ENCODE measurements at regions not wholly inside any gene's neighbourhood (a gene's known extent, or its start where the extent isn't known, plus 50 kb on each side); places are given as distances from the start of the nearest gene placed in this dataset.

DNA sequence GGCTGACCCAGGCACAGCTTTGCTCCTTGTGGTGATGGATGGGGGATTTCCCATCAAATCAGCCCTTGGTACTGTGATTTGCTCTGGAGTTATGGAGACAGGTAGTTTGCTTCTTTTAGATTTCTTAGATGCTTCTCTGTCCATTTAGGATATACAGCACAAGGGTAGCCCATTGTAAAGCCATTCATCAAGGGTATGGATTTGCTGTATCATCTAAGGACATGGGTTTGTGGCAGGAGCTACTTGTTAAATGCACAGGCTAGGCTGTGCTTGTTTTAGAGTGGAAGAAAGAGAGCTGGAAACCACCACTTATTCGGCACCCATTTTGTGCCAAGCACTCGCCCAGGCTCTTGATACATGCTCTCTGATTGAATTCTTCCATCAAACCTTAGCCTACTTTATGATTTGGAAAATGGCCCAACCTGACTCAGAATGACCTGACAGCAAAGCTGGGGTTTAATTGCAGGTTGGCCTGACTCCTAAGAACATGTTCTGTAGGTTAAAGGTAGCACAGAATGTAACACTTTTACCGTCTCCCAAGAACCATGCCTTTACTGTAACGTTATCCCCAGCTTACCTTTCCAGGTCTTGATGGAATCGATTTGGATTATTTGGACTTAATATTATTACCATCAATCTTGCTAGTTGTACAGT is 168.0 kb downstream of the SNX10 start:
- no peak overlapping the region for H3K27ac ChIP-seq (ENCODE audit: low read length)
- no peaks in the 10 kb centered on the region for H3K9me3 ChIP-seq (ENCODE audit: control insufficient read depth in 1 of 2, low read length in 2 of 2)
- H3K4me1 ChIP-seq (ENCODE audit: control insufficient read depth in 1 of 2, insufficient read depth in 2 of 2, low read length in 2 of 2), result peaks cover 0 to 21% of the 10 kb centered on the region in 2 donors
- H3K27me3 ChIP-seq (ENCODE audit: low read depth, low read length), result no peaks in the 10 kb centered on the region
- no peaks in the 10 kb centered on the region for H3K36me3 ChIP-seq (ENCODE audit: control insufficient read depth in 1 of 2, insufficient read depth in 2 of 2, low read length in 2 of 2)
- no peak overlapping the region for H3K4me3 ChIP-seq (ENCODE audit: low read depth in 1 of 2, low read length in 2 of 2)

DNA sequence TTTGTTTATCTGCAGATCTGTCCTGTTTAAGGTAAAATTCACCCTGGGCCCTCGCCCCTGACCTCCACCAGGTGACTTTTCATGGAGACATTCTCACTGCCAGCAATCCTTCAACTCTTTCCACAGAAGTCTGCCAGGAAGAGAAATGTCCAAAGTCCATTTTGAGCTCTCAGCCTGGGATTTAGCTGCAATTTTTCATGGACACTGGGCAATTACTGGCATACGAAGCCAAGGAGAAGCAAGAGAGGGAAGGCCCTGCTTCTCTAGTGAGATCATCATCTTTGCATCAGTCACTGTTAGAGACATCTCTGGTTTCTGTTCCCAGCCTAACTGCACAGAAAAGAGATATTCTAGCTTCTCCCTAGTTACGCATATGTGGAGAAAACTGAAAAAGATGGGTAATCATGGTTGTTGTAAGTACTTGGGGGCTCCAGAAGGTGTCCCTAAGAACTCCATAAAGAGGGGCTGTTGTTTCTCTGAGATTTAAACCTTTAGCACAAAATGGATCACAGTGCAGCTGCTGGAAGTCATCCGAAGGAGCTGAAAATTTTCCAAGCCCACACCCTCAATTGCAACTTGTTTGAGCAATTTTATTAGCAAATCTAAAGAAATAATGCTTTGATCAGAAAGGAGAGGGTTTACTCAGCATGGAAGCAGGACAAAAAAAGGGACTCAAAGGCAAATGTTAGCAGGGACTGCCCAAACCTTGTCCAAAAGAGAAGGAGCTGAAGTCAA is 168.9 kb downstream of the SNX10 start:
- Histone ChIP-seq H3K36me3 (ENCODE audit: control insufficient read depth in 1 of 2, insufficient read depth in 2 of 2, low read length in 2 of 2) (no peaks in the 10 kb centered on the region), H3K27me3 (ENCODE audit: low read depth, low read length) (no peaks in the 10 kb centered on the region), H3K9me3 (ENCODE audit: control insufficient read depth in 1 of 2, low read length in 2 of 2) (no peaks in the 10 kb centered on the region), H3K4me3 (ENCODE audit: low read depth in 1 of 2, low read length in 2 of 2) (no peak overlapping the region), H3K27ac (ENCODE audit: low read length) (no peak overlapping the region), H3K4me1 (ENCODE audit: control insufficient read depth in 1 of 2, insufficient read depth in 2 of 2, low read length in 2 of 2) (peaks cover 0 to 21% of the 10 kb centered on the region in 2 donors)

DNA sequence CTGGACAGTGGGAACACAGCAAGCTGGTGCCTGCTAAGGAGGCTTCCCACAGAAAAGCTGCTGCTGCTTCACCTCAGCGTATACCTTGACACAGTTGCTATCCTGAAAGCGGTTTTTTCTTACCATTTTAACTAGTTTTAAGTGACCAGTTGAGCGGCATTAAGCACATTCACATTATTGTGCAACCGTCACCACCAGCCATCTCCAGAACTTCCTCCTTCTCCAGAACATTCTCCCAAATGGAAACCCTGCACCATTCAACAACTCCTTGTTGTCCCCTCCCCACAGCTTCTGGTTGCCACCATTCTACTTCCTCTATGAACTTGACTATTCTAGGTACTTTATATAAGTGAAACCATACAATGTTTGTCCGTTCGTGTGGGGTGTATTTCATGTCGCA is 169.9 kb downstream of the SNX10 start:
- Histone ChIP-seq H3K27ac (ENCODE audit: low read length) (no peak overlapping the region), H3K27me3 (ENCODE audit: low read depth, low read length) (no peaks in the 10 kb centered on the region), H3K9me3 (ENCODE audit: control insufficient read depth in 1 of 2, low read length in 2 of 2) (no peaks in the 10 kb centered on the region), H3K36me3 (ENCODE audit: control insufficient read depth in 1 of 2, insufficient read depth in 2 of 2, low read length in 2 of 2) (no peaks in the 10 kb centered on the region), H3K4me1 (ENCODE audit: control insufficient read depth in 1 of 2, insufficient read depth in 2 of 2, low read length in 2 of 2) (peaks cover 0 to 21% of the 10 kb centered on the region in 2 donors), H3K4me3 (ENCODE audit: low read depth in 1 of 2, low read length in 2 of 2) (no peak overlapping the region)

DNA sequence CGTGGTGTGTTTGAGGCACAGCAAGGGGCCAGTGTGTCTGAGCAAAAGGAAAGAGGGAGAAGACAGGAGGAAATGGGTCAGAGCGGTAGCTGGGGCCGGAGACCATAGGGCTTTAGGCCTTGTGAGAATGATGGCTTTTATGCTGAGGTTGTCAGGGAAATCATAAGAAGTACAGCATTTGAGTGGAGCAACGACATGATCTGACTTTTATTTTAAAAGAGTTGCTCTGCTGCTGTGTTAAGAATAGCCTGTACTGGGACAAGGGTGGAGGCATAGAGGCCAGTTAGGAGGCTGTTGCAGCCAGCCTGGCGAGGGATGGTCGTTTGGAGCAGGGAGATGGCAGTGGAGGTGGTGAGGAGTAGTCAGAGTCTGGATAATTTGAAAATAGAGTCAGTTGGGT is 174.3 kb downstream of the SNX10 start:
- Histone ChIP-seq H3K9me3 (ENCODE audit: control insufficient read depth in 1 of 2, low read length in 2 of 2) (no peaks in the 10 kb centered on the region), H3K27me3 (ENCODE audit: low read depth, low read length) (no peaks in the 10 kb centered on the region), H3K4me1 (ENCODE audit: control insufficient read depth in 1 of 2, insufficient read depth in 2 of 2, low read length in 2 of 2) (peaks cover 0 to under 1% of the 10 kb centered on the region in 2 donors), H3K4me3 (ENCODE audit: low read depth in 1 of 2, low read length in 2 of 2) (no peak overlapping the region), H3K36me3 (ENCODE audit: control insufficient read depth in 1 of 2, insufficient read depth in 2 of 2, low read length in 2 of 2) (no peaks in the 10 kb centered on the region), H3K27ac (ENCODE audit: low read length) (no peak overlapping the region)

DNA sequence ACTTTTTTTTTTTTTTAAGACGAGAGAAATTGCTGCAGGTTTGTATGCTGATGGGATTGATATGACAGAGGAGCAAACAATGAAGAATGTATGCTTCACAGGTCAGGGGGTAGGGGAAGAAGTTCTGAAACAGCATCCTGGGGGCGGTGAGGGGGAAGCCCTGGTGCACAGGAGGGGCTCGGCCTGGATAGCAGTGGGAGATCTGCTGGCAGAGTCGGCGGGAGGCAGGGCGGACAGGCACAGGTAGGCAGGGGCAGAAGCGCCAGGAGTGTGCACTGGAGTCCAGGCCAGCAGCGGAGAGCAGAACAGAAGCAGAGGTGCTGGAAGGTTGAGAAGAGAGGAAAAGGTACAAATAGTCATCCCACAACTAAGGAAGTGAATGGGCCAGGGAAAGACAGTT is 175.4 kb downstream of the SNX10 start:
- Histone ChIP-seq H3K36me3 (ENCODE audit: control insufficient read depth in 1 of 2, insufficient read depth in 2 of 2, low read length in 2 of 2) (no peaks in the 10 kb centered on the region), H3K4me3 (ENCODE audit: low read depth in 1 of 2, low read length in 2 of 2) (no peak overlapping the region), H3K27me3 (ENCODE audit: low read depth, low read length) (no peaks in the 10 kb centered on the region), H3K9me3 (ENCODE audit: control insufficient read depth in 1 of 2, low read length in 2 of 2) (no peaks in the 10 kb centered on the region), H3K27ac (ENCODE audit: low read length) (no peak overlapping the region), H3K4me1 (ENCODE audit: control insufficient read depth in 1 of 2, insufficient read depth in 2 of 2, low read length in 2 of 2) (no peaks in the 10 kb centered on the region)

DNA sequence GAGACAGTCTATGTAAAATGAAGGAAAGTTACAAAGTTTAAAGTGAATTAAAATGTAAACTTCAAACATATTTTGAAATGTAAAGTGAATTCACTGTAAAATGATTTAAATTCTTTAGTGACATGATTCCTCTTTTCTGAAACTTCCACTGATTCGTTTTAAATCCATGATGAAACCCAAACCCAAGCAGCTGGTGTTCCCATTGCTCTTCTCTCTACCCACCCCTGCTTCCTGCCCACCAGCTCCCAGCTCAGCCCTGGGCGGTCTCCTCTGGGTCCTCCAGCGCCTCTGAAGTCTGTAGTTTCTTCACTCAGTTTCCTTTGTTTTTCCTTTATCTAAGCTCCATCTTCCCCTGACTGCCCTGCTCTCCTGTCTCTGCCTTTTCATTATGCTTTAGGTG is 175.9 kb downstream of the SNX10 start:
- Histone ChIP-seq H3K4me1 (ENCODE audit: control insufficient read depth in 1 of 2, insufficient read depth in 2 of 2, low read length in 2 of 2) (no peaks in the 10 kb centered on the region), H3K4me3 (ENCODE audit: low read depth in 1 of 2, low read length in 2 of 2) (no peak overlapping the region), H3K27me3 (ENCODE audit: low read depth, low read length) (no peaks in the 10 kb centered on the region), H3K9me3 (ENCODE audit: control insufficient read depth in 1 of 2, low read length in 2 of 2) (no peaks in the 10 kb centered on the region), H3K36me3 (ENCODE audit: control insufficient read depth in 1 of 2, insufficient read depth in 2 of 2, low read length in 2 of 2) (no peaks in the 10 kb centered on the region), H3K27ac (ENCODE audit: low read length) (no peak overlapping the region)

DNA sequence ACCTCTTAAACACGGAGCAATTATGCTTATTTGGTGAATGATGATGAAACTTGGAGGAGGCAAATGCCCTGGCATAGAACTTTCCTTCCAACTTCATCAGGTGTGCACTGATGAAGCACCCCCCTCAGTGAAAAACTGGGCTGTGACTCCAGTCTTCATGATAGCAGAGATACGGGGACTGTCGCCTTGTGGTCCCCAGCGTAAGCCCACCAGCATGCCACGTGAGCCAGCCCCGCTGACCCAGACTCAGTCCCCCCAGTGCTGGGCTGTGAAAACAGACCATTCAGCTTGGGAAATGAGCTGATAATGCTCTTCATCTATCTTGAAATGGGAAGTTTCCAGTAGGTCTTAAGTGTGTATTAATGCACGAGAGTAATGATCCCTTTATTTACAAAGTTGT is 177.0 kb downstream of the SNX10 start:
- Histone ChIP-seq H3K27me3 (ENCODE audit: low read depth, low read length) (no peaks in the 10 kb centered on the region), H3K9me3 (ENCODE audit: control insufficient read depth in 1 of 2, low read length in 2 of 2) (no peaks in the 10 kb centered on the region), H3K4me1 (ENCODE audit: control insufficient read depth in 1 of 2, insufficient read depth in 2 of 2, low read length in 2 of 2) (no peaks in the 10 kb centered on the region), H3K4me3 (ENCODE audit: low read depth in 1 of 2, low read length in 2 of 2) (no peak overlapping the region), H3K27ac (ENCODE audit: low read length) (no peak overlapping the region), H3K36me3 (ENCODE audit: control insufficient read depth in 1 of 2, insufficient read depth in 2 of 2, low read length in 2 of 2) (no peaks in the 10 kb centered on the region)

DNA sequence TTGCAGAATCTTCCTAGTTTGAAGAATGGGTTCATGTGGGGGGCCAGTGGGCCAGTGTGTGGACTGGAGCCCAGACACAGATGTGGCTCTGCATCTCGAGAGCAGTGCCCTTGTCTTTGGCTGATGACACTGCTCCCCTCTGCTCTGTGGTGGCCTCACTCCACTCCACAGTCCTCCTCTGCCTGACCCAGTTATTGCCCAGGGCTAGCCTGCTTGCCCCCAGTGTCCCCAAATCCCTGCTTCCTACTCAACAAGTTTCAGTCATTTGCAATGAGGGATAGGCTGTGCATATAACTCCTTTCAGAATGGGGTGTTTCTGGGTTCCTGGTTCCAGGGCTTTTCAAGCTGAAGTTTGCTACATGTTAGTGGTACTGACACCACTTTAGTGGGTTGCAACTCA is 177.5 kb downstream of the SNX10 start:
- Histone ChIP-seq H3K27ac (ENCODE audit: low read length) (no peak overlapping the region), H3K36me3 (ENCODE audit: control insufficient read depth in 1 of 2, insufficient read depth in 2 of 2, low read length in 2 of 2) (no peaks in the 10 kb centered on the region), H3K4me3 (ENCODE audit: low read depth in 1 of 2, low read length in 2 of 2) (no peak overlapping the region)

DNA sequence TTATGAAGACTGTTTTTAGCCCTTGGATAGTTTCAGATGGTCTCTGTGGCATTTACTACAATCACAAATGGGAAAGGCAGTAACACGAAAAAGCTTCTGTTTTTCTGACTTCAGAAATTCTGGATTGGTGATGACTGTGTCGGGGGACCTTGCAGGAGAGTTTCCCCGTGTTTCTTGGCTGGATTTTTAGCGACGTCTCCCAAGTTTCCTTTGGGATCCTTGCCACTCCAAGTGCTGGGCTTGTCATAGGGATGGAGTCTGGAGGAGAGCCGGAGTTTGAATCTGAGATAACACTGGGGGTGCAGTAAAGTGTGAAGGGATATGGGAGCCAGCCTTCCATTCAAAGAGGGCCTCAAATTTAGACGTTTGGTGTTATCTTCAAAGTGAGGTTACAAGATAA is 179.0 kb downstream of the SNX10 start:
- Histone ChIP-seq H3K36me3 (ENCODE audit: control insufficient read depth in 1 of 2, insufficient read depth in 2 of 2, low read length in 2 of 2) (no peaks in the 10 kb centered on the region), H3K4me3 (ENCODE audit: low read depth in 1 of 2, low read length in 2 of 2) (no peak overlapping the region), H3K9me3 (ENCODE audit: control insufficient read depth in 1 of 2, low read length in 2 of 2) (no peaks in the 10 kb centered on the region), H3K27ac (ENCODE audit: low read length) (no peak overlapping the region), H3K4me1 (ENCODE audit: control insufficient read depth in 1 of 2, insufficient read depth in 2 of 2, low read length in 2 of 2) (no peaks in the 10 kb centered on the region), H3K27me3 (ENCODE audit: low read depth, low read length) (no peaks in the 10 kb centered on the region)

More for the DNA sequence above, 177.5 kb downstream of the SNX10 start:
- Histone ChIP-seq H3K9me3 (ENCODE audit: control insufficient read depth in 1 of 2, low read length in 2 of 2) (no peaks in the 10 kb centered on the region), H3K4me1 (ENCODE audit: control insufficient read depth in 1 of 2, insufficient read depth in 2 of 2, low read length in 2 of 2) (no peaks in the 10 kb centered on the region), H3K27me3 (ENCODE audit: low read depth, low read length) (no peaks in the 10 kb centered on the region)

DNA sequence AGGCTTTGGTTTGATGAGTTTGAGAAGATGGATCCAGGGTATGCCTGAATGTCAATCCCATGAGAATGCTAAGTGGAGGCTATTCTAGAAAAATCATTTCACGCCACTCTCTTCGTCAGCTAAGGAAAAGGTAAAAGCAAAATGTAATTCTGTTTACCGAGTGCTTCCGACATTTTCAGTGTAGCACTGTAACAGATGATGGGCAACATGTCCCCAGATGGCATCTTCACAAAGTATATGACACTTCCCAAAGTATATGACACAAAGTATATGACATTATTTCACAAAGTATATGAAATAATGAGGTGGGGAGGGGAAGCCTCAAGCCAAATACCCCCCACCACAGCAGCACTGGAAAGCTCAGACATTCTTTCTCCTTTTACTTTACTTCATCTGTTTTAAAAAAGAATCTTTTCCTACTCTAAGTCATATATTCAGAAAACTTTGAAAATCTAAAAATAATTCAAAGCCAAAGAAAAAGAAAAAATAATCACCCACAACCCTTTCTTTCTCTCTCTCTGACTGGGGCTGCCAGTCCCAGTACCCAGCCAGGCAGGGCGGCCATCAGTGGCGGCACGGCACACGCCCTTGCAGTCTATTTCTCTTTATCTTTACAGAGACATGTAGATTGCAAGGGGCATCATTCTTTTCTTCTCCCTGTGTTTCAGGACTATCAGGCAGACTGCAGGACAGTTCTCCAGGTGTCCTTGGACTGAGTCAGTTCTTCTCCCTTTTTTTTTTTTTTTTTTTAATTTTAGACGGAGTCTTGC is 179.8 kb downstream of the SNX10 start:
- H3K36me3 ChIP-seq (ENCODE audit: control insufficient read depth in 1 of 2, insufficient read depth in 2 of 2, low read length in 2 of 2), result no peaks in the 10 kb centered on the region
- H3K27ac ChIP-seq (ENCODE audit: low read length), result no peak overlapping the region
- no peaks in the 10 kb centered on the region for H3K9me3 ChIP-seq (ENCODE audit: control insufficient read depth in 1 of 2, low read length in 2 of 2)
- H3K27me3 ChIP-seq (ENCODE audit: low read depth, low read length), result no peaks in the 10 kb centered on the region
- no peaks in the 10 kb centered on the region for H3K4me1 ChIP-seq (ENCODE audit: control insufficient read depth in 1 of 2, insufficient read depth in 2 of 2, low read length in 2 of 2)
- H3K4me3 ChIP-seq (ENCODE audit: low read depth in 1 of 2, low read length in 2 of 2), result no peak overlapping the region

DNA sequence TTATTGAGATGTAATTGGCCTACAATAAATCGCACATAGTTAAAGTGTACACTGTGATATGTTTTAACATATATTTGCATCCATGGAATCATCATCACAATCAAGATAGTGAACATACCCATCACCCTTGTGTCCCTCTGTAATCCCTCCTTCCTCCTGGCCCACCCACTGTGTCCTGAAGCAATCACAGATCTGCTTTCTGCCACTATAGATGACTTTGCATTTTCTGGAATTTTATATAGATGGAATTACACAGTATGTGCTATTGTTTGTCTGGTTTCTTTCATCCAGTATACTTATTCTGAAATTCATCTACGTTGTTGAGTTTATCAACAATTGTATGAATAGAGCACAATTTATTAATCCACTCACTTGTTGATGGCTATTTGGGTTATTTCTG is 181.3 kb downstream of the SNX10 start:
- Histone ChIP-seq H3K9me3 (ENCODE audit: control insufficient read depth in 1 of 2, low read length in 2 of 2) (no peaks in the 10 kb centered on the region), H3K4me1 (ENCODE audit: control insufficient read depth in 1 of 2, insufficient read depth in 2 of 2, low read length in 2 of 2) (no peaks in the 10 kb centered on the region), H3K27me3 (ENCODE audit: low read depth, low read length) (no peaks in the 10 kb centered on the region), H3K27ac (ENCODE audit: low read length) (no peak overlapping the region), H3K36me3 (ENCODE audit: control insufficient read depth in 1 of 2, insufficient read depth in 2 of 2, low read length in 2 of 2) (no peaks in the 10 kb centered on the region), H3K4me3 (ENCODE audit: low read depth in 1 of 2, low read length in 2 of 2) (no peak overlapping the region)

Measured in muscle layer of duodenum (tissue), 2 donors.